ENCODE measurements at regions not wholly inside any gene's neighbourhood (a gene's known extent, or its start where the extent isn't known, plus 50 kb on each side); places are given as distances from the start of the nearest gene placed in this dataset.

GRCh38 chr4:38396845-38397547, 267.0 kb upstream of the KLF3 start:
- DNase-seq (ENCODE audit: low read depth, low spot score): no peak
- Histone ChIP-seq H3K9me3 (ENCODE audit: insufficient read depth, low read length) (peaks cover 13% of the 10 kb centered on the region), H3K27me3 (ENCODE audit: insufficient read depth, insufficient read length) (no peaks in the 10 kb centered on the region), H3K9ac (ENCODE audit: insufficient read length, low read depth) (no peak overlapping the region), H3K36me3 (ENCODE audit: insufficient read depth, insufficient read length, low read length) (no peaks in the 10 kb centered on the region), H3K4me3 (ENCODE audit: insufficient read length, low read depth) (no peak overlapping the region), H3K4me1 (ENCODE audit: insufficient read depth, insufficient read length) (no peaks in the 10 kb centered on the region)
- TF ChIP-seq YY1 (IDR thresholded peaks at IDR 0.05; ENCODE audit: insufficient read depth, insufficient read length): no peak
- TF ChIP-seq SUZ12 (IDR thresholded peaks at IDR 0.05; ENCODE audit: extremely low read depth, insufficient read depth, insufficient read length): no peak
- TF ChIP-seq ZNF274 (IDR thresholded peaks at IDR 0.05; ENCODE audit: low read depth, low read length): no peak

DNA sequence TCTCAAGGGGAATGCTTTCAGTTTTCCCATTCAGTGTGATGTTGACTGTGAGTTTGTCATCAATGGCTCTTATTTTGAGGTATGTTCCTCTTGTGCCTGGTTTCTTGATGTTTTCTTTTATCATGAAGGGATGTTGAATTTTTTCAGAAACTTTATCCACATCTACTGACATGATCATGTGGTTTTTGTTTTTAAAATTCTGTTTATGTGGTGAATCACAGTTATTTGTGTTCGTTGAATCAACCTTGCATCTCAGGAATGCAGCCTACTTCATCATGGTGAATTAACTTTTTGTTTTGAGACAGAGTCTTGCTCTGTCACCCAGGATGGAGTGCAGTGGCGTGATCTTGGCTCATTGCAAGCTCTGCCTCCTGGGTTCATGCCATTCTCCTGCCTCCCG, 263.1 kb upstream of the KLF3 start:
- TF ChIP-seq YY1 (IDR thresholded peaks at IDR 0.05; ENCODE audit: insufficient read depth, insufficient read length) (no peak), SUZ12 (IDR thresholded peaks at IDR 0.05; ENCODE audit: extremely low read depth, insufficient read depth, insufficient read length) (no peak), ZNF274 (IDR thresholded peaks at IDR 0.05; ENCODE audit: low read depth, low read length) (no peak)
- Histone ChIP-seq H3K4me3 (ENCODE audit: insufficient read length, low read depth) (no peak overlapping the region), H3K27me3 (ENCODE audit: insufficient read depth, insufficient read length) (no peaks in the 10 kb centered on the region), H3K36me3 (ENCODE audit: insufficient read depth, insufficient read length, low read length) (no peaks in the 10 kb centered on the region), H3K9ac (ENCODE audit: insufficient read length, low read depth) (no peak overlapping the region), H3K4me1 (ENCODE audit: insufficient read depth, insufficient read length) (no peaks in the 10 kb centered on the region), H3K9me3 (ENCODE audit: insufficient read depth, low read length) (no peaks in the 10 kb centered on the region)
- no peak for DNase-seq (ENCODE audit: low read depth, low spot score)

- H3K9me3 ChIP-seq (ENCODE audit: insufficient read depth, low read length): no peaks in the 10 kb centered on the region
- no peaks in the 10 kb centered on the region for H3K27me3 ChIP-seq (ENCODE audit: insufficient read depth, insufficient read length)
- H3K4me3 ChIP-seq (ENCODE audit: insufficient read length, low read depth): no peak overlapping the region
- TF ChIP-seq YY1 (IDR thresholded peaks at IDR 0.05; ENCODE audit: insufficient read depth, insufficient read length) (no peak), SUZ12 (IDR thresholded peaks at IDR 0.05; ENCODE audit: extremely low read depth, insufficient read depth, insufficient read length) (no peak), ZNF274 (IDR thresholded peaks at IDR 0.05; ENCODE audit: low read depth, low read length) (no peak)
- DNase-seq (ENCODE audit: low read depth, low spot score): no peak
- no peaks in the 10 kb centered on the region for H3K4me1 ChIP-seq (ENCODE audit: insufficient read depth, insufficient read length)
- no peaks in the 10 kb centered on the region for H3K36me3 ChIP-seq (ENCODE audit: insufficient read depth, insufficient read length, low read length)
- H3K9ac ChIP-seq (ENCODE audit: insufficient read length, low read depth): no peak overlapping the region
These were observed 257.8 kb upstream of the KLF3 start for GRCh38 chr4:38406243-38406642.

DNA sequence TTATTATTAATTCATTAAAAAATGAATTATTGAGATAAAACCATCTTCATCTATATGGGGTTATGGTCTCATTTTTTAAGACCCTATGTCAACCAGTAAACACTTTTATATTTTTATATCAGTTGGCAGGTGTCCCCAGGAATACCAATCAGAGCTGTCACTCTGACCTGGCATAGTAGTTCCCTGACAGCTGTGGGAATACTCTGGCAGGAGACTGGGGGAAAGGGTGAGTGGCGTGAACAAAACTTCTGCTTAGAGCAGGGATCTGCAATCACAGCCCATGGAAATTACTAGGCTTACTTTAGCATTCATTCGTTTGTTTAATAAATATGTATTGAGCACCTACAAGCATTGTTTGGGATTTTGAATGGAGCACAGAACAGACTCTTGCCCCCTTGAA, 254.1 kb upstream of the KLF3 start:
- DNase-seq (ENCODE audit: low read depth, low spot score): no peak
- no peaks in the 10 kb centered on the region for H3K36me3 ChIP-seq (ENCODE audit: insufficient read depth, insufficient read length, low read length)
- H3K27me3 ChIP-seq (ENCODE audit: insufficient read depth, insufficient read length): no peaks in the 10 kb centered on the region
- no peaks in the 10 kb centered on the region for H3K4me1 ChIP-seq (ENCODE audit: insufficient read depth, insufficient read length)
- no peak for TF ChIP-seq ZNF274 (IDR thresholded peaks at IDR 0.05; ENCODE audit: low read depth, low read length)
- TF ChIP-seq YY1 (IDR thresholded peaks at IDR 0.05; ENCODE audit: insufficient read depth, insufficient read length): no peak
- no peak for TF ChIP-seq SUZ12 (IDR thresholded peaks at IDR 0.05; ENCODE audit: extremely low read depth, insufficient read depth, insufficient read length)
- no peaks in the 10 kb centered on the region for H3K9me3 ChIP-seq (ENCODE audit: insufficient read depth, low read length)
- H3K9ac ChIP-seq (ENCODE audit: insufficient read length, low read depth): no peak overlapping the region
- H3K4me3 ChIP-seq (ENCODE audit: insufficient read length, low read depth): no peak overlapping the region

DNA sequence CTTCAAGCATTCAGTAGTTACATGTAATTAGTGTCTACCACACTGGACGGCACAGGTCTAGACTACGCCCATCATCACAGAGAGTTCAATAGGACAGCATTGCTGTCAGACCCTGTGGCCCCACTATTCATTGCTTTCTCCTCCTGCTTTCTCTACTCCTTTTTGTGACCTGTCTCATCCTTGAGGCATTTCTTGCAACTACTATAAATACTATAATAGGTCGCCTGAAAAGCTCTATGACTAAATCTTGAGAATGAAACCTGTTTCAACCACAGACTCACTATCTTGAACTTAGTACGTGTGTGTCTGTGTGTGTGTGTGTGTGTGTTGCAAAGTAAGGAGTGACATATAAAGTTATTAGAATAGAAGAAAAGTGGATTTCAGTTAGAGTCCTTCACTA, 252.9 kb upstream of the KLF3 start:
- no peak for DNase-seq (ENCODE audit: low read depth, low spot score)
- TF ChIP-seq YY1 (IDR thresholded peaks at IDR 0.05; ENCODE audit: insufficient read depth, insufficient read length) (no peak), SUZ12 (IDR thresholded peaks at IDR 0.05; ENCODE audit: extremely low read depth, insufficient read depth, insufficient read length) (no peak), ZNF274 (IDR thresholded peaks at IDR 0.05; ENCODE audit: low read depth, low read length) (no peak)
- no peaks in the 10 kb centered on the region for H3K36me3 ChIP-seq (ENCODE audit: insufficient read depth, insufficient read length, low read length)
- no peaks in the 10 kb centered on the region for H3K9me3 ChIP-seq (ENCODE audit: insufficient read depth, low read length)
- H3K27me3 ChIP-seq (ENCODE audit: insufficient read depth, insufficient read length): no peaks in the 10 kb centered on the region
- no peak overlapping the region for H3K4me3 ChIP-seq (ENCODE audit: insufficient read length, low read depth)
- no peaks in the 10 kb centered on the region for H3K4me1 ChIP-seq (ENCODE audit: insufficient read depth, insufficient read length)
- H3K9ac ChIP-seq (ENCODE audit: insufficient read length, low read depth): no peak overlapping the region

- Histone ChIP-seq H3K4me1 (ENCODE audit: insufficient read depth, insufficient read length) (no peaks in the 10 kb centered on the region), H3K27me3 (ENCODE audit: insufficient read depth, insufficient read length) (no peaks in the 10 kb centered on the region)
These were observed 251.9 kb upstream of the KLF3 start for GRCh38 chr4:38411981-38412536.

DNA sequence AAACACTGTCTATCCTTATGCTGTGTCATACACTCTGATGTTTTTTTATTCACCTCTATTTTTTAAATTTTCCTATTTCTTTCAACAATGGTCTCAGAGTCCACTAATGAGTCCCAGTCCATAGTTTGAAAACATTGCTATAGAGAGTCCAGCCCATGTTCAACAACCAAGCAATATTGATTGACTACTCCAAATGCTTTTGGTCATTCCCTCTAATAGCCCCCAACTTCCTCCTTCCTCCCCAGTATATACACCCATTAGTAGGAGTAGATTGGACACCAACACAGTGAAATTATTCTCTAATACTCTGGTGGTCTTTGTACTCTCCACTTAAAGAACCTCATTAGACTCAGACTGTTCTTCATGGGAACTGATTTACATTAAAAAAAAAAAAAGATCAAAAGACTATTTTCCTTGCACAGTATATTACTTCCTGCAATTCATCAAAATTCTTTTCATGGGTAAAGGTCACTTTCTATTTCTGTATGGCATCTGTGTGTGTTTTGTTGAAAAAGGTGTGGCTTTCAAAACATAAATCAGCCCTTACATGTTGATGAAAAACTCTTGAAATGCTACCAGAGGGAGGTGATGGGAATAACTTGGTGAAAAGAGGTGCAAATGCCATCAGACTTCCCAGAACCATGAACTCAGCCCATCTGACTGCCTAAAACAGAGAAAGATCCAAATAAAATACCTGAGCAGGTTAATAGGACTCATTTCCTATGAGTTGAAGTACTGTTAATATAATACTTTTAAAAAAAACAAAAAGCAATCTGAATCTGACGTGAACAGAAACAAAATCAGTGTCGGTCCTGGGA, 250.3 kb upstream of the KLF3 start:
- no peaks in the 10 kb centered on the region for H3K36me3 ChIP-seq (ENCODE audit: insufficient read depth, insufficient read length, low read length)
- no peaks in the 10 kb centered on the region for H3K4me1 ChIP-seq (ENCODE audit: insufficient read depth, insufficient read length)
- no peak overlapping the region for H3K9ac ChIP-seq (ENCODE audit: insufficient read length, low read depth)
- DNase-seq (ENCODE audit: low read depth, low spot score): no peak
- no peaks in the 10 kb centered on the region for H3K27me3 ChIP-seq (ENCODE audit: insufficient read depth, insufficient read length)
- no peak for TF ChIP-seq ZNF274 (IDR thresholded peaks at IDR 0.05; ENCODE audit: low read depth, low read length)
- no peak for TF ChIP-seq SUZ12 (IDR thresholded peaks at IDR 0.05; ENCODE audit: extremely low read depth, insufficient read depth, insufficient read length)
- no peak for TF ChIP-seq YY1 (IDR thresholded peaks at IDR 0.05; ENCODE audit: insufficient read depth, insufficient read length)
- no peak overlapping the region for H3K4me3 ChIP-seq (ENCODE audit: insufficient read length, low read depth)
- H3K9me3 ChIP-seq (ENCODE audit: insufficient read depth, low read length): no peaks in the 10 kb centered on the region

More at GRCh38 chr4:38411981-38412536, 251.9 kb upstream of the KLF3 start:
- DNase-seq (ENCODE audit: low read depth, low spot score): no peak
- Histone ChIP-seq H3K9me3 (ENCODE audit: insufficient read depth, low read length) (no peaks in the 10 kb centered on the region), H3K4me3 (ENCODE audit: insufficient read length, low read depth) (no peak overlapping the region), H3K36me3 (ENCODE audit: insufficient read depth, insufficient read length, low read length) (no peaks in the 10 kb centered on the region), H3K9ac (ENCODE audit: insufficient read length, low read depth) (no peak overlapping the region)
- TF ChIP-seq YY1 (IDR thresholded peaks at IDR 0.05; ENCODE audit: insufficient read depth, insufficient read length) (no peak), SUZ12 (IDR thresholded peaks at IDR 0.05; ENCODE audit: extremely low read depth, insufficient read depth, insufficient read length) (no peak), ZNF274 (IDR thresholded peaks at IDR 0.05; ENCODE audit: low read depth, low read length) (no peak)
